Stimulated activated CD4-positive, alpha-beta T cell treated with anti-CD3 and anti-CD28 coated beads, TNF-alpha, amount 100 ng/mL, for 48 hours (primary cell): ENCODE measurements at regions not wholly inside any gene's neighbourhood (a gene's known extent, or its start where the extent isn't known, plus 50 kb on each side); places are given as distances from the start of the nearest gene placed in this dataset.
"Not testable (repeated sequence)": the region's sequence is repeated elsewhere in the genome, so short reads cannot be mapped to it uniquely, and the experiment has no call there.

ENCODE experiments used
- DNase-seq, 3 donors: peaks; one replicate each; pipeline ENCODE4 v3.0.0-alpha.2; 2020; ENCODE audit warnings: low read depth in 3 of 3

DNA sequence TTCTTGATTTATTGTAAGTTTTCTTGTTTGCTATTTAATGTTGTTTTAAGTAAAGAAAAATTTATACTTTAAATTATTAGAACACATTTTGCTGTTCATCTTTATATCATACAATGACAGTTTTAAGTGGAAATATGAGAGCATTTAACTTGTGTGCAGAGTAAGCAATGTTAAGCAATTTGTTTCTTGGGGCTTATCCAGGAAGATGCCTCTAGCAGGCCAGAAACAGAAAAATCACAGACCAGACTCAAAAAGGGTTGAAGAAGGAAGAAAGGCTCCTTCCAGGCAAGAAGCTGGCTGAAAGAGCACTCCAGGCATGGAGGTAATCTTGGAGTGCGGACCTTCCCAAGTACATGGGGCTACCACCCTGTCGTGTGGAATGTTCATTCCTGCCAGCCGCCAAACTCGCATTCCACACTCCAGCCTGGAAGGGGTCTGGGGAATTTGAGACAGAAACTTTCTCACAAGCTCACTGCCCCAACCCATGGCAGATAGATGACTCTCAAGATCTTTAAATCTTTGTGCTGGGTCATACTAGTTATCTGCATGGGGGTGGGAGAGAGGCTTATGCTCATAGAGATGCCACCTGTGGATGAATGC is 1521.3 kb upstream of the AGA start:
- no peak for DNase-seq

DNA sequence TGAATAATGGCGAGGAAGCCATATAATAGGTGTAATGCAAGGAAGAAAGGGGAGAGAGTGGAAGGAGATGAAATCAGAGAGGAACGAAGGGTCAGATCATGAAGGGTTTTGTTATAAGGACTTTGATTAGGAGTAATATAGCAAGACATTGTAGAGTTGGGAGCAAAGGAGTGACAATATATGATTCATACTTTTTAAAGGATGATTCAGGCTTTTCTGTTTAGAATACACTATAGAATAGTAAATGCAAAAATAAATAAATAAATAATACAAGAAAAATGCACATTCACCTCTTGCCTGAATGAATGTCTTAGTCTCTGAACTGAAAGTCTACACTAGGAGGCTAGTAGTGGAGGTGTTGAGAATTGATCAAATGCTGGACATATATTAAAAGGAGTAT is 1524.4 kb upstream of the AGA start:
- no peak for DNase-seq

DNA sequence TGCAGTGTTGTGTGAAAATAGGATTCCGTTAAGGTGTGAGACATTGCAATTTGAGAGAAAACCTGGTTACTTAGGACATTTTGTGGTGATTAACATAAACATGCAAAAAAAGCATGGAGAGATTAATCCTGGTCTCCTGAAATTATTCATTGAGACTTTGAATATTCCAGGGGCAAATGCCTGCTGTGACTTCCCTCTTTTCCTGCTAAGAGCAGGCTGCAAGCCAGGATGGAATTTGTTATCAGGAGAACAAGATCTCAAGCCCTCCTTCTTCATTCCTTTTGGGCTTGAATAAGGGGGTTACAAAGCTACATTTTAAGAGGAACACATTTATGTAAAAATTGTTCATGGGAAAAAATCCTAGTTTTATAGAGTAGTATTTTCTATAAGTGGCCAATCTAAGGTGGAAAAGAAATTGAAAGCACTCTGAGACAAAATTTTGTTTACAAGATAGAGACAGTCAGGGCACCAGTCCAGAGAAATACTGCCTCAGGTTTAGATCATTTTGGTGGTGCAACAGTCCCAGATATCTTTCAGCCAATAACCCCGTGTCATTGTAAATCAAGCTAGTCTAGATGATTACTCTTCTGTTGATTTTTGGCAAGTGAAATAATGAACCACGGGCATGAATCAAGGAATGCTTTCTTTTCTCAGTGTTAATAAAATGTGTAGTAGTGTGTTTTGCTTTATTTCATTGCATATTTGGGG is 1528.3 kb upstream of the AGA start:
- no peak for DNase-seq

DNA sequence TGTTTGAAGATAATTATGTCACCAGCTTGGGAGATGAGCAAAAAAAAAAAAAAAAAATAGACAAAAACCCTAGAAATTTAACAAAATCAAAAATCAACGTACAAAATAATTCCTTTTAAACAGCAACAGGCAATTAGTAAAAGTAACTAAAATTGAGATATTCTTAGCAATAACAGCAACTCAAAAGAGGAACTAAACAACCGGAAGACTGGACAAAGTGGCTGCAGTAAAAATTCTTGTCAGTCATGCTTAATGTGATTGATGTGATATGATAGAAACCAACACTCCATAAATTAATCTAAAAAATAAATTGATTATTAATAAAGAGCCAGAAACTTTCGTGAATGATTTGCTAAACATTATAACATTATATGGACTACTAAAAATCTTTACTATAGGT is 1534.6 kb upstream of the AGA start:
- DNase-seq, result no peak

DNA sequence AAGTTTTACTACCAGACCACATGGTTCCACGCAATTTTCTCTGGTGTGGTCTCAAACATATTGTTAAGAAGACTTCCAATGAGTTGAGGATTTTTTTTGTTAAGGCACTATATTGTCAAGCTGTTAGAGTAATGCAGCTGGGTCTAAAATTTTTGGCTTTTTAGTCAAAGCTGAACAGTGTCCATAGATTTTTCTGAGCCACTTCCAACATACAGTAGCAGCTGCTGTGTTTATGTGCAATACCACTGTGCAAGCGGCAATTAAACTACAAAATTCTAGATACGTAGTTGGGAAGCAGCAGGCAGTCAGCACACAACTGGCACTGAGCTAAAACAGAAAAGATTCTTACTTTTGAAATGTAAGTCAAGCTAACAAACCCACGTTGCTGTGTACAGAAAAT is 1551.1 kb upstream of the AGA start:
- DNase-seq, result no peak

DNA sequence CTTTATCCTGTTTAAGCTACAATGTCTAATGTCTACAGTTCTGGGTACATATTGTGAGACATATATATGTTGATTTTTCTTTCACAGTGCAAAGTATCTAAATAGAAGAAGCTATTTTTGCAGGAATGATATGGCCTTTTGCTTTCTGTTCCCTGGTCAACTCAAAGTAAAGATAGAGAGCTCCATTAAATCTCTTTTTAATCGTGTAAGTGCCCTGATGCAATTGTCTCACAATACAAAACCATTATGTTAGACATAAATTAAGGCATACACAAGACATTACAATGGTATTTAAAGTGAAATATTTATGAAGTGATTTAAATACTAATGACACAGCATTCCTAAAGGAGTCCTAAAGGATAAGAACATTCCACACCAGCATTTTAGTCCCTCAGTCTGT is 1559.7 kb upstream of the AGA start:
- DNase-seq, result no peak

DNA sequence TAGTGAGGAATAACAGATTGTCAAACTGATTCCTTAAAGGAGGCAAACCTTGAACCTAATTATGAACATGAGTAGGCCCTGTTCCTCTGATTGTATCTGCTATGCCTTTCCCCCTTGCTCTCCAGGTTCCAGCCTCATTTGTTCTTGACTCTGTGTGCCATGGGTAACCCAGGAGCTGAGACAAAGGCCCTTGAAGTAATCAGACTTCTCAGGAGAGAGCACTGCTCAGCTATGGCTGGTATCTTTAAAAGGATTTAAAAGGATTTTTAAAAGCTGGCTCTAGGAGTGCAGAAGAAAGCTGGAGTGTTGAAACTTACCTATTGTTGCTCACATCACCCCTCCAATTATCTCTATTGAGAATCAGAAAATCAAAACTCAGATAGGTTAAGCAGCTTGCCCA is 1565.5 kb upstream of the AGA start:
- DNase-seq, result no peak

DNA sequence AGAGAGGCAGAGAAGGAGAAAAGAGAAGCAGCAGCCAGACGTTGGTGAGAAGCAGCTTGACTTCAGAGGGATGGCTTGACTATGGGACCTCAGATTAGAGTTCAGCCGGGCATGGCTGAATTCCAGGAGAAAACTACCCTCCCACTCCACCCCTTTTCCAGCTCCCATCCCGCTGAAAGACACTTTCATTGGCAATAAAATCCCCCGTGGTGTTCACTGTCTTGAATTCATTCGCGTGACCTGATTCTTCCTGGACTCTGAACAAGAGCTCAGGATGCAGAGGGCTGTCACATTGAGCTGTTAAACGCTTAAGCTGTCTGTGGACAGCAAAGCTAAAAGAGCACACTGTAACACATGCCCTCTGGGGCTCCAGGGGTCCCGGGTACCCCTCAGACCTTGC is 1575.3 kb upstream of the AGA start:
- DNase-seq, result no peak

DNA sequence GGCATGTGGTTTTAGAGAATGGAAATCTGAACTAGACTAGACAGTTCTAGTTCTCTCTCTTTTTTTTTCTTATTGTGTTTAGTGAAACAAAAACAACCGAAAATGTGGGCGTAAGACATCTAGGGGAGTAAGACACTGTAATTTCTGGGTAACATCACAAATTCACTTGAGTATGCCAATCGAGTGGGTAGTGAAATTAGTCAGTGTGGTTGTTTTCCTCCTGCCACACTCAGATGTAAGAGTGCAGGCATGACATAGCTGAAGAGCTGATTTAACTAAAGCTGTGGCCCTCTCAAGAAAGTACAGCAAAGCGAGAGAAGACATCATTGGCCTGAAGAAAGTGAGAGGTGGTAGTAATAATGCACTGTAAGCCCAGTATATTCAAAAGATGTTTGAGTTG is 1585.3 kb upstream of the AGA start:
- DNase-seq, result no peak

DNA sequence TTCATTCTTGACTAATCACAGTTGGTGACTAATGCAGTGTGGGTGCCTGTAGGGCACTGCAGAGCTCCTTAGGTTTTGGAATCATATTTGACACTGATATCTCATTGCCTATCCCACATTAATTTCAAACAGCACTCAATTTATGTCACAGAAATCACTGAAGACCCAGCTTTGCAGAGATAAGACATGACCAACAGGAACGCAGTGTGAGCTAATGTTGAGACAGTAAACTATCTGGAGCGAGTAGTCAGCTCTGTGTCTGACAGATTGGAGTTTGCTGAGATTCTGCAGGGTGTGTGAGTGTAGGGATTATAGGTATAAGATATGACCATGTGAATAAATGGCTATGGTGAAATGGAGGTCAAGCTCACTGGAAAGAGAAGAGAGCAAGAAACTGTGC is 1586.1 kb upstream of the AGA start:
- no peak for DNase-seq

DNA sequence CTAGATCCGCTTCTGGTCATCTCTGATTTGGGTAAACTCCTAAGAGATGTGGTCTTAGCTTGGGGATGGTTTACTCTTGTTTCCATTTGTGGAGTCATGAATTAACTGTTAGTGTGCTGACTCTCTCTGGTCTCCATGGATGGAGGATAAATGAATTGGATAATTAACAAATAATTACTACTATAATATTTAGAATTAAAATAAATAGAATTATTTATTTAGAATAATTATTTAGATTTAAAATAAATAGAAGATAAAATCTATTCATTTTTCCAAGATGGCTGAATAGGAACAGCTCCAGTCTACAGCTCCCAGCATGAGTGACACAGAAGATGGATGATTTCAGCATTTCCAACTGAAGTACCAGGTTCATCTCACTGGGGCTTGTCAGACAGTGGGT is 1587.4 kb upstream of the AGA start:
- DNase-seq, result no peak

DNA sequence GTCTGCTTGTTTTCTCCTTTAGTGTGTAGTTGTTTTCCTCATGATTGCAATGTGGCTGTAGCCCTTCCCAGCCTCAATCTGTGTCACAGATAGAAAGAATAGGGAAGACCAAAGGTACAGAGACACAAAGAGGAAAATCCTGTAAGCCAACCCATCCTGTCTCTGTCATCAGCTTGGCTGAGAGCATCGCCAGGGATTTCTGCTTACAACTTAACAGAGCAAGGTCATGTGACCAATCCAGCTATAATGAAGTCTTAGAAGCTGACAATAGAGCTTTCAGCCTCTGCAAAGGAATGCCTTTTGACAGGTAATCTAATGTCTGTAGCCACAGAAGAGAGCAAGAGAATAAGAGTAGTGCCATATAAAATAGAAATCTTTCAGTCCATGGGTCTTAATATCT is 1598.0 kb upstream of the AGA start:
- DNase-seq, result no peak

DNA sequence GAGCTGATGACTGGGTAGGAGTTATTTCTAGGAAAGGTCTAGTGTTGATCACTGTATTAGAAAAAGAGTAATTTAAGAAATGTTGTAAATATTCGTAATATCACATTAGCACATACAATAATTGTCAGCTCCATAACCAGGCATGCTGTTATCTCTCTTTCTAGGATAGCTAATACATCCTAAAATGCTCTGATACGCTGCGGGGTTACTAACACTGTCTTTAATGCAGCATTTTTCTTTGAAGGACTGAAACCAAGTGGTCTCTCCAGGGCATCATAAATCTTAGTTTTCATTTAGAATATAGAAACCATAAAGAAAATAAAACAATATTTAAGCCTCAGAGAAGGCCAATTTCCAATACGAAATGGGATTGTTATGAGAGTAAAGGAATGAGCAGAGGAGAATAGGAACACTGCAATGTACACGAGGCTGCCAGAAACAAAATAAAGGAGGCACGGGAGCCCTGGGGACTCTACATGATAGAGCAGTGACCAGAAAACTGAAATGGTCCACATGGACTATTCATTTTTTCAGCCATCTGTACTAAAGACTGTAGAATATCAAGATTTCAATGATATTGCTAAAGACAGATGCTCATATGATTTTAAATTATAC is 1606.7 kb upstream of the AGA start:
- DNase-seq, result no peak

DNA sequence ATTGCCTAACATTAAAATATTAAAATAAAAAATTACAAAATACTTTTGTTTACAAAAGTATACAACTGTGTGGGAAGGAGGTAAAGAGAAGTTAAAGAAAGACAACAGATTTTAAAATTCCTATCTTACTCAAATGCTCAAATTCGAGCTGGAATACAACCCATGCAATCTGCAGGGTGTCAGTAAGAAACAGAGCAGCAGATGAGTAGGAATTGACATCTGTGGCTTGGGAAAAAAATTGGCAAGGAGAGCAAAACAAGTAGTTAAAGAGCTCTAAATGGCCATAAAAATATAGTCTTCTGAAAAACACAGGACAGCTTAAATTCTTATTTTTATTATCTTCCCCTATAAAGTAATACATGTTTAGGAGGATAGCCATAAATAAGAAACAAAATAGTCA is 1609.0 kb upstream of the AGA start:
- no peak for DNase-seq

DNA sequence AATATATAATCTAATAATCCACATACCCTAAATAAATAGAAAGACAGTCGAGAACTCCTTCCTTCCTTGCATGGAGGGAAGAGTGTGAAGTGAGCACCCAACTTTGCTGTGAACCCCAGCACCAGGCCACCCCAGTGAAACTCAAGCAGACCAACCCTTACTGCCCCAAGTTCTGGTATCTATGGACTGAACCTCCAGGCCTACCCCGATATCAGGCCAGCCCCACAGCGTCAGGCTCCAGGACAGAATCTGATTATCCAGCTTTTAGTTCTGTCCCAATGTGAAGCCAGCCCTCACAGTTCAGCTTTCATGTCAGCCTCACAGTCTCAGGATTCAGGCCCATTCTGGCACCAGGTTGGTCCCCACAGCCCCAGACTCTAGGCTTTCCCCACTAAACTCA is 1617.2 kb upstream of the AGA start:
- DNase-seq, result no peak

DNA sequence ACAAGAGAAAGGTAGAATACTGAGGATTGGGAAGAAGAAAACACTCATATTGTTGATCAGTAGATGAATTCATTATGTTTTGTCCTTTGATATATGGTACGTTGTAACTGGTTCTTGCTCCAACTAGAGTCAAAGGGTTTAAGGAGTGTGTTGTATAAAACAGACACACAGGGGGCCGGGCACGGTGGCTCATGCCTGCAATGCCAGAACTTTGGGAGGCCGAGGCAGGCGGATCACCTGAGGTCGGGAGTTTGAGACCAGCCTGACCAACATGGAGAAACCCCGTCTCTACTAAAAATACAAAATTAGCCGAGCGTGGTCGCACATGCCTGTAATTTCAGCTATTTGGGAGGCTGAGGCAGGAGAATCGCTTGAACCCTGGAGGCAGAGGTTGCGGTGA is 1624.0 kb upstream of the AGA start:
- DNase-seq, result not testable (repeated sequence)

DNA sequence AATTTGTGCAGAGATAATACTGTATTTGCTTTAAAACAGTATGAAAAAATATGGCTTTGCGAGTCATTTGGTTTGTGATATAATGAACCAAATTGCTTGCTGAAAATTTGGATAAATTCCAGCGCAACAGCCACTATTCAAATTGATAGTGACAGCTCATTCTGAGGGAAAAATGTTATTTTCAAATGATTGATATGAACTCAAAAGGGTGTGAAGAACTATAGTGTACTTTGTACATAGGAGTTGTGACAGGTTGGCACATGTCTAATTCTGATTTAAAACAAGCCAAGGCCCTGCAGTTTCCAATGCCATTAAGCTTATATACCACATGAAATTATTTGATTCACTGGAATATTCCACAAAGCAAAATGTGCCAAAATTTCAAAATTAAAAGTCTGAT is 1628.9 kb upstream of the AGA start:
- DNase-seq, result no peak

DNA sequence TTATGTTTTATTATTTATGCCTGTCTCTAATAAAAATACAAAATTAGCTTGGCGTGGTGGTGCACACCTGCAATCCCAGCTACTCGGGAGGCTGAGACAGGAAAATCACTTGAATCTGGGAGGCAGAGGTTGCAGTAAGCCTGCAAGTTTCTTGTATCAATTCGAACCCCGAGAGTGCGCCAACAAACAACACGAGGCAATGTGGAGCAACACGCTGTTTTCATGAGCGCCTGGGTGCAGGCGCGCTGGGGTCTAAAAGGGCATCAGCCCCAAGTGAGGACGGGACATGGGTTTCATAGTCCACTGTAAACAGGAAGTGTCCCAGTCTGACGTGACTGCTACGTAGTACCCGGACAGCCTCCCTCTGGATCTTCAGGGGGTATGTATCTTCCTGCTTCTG is 1634.6 kb upstream of the AGA start:
- DNase-seq, result no peak

DNA sequence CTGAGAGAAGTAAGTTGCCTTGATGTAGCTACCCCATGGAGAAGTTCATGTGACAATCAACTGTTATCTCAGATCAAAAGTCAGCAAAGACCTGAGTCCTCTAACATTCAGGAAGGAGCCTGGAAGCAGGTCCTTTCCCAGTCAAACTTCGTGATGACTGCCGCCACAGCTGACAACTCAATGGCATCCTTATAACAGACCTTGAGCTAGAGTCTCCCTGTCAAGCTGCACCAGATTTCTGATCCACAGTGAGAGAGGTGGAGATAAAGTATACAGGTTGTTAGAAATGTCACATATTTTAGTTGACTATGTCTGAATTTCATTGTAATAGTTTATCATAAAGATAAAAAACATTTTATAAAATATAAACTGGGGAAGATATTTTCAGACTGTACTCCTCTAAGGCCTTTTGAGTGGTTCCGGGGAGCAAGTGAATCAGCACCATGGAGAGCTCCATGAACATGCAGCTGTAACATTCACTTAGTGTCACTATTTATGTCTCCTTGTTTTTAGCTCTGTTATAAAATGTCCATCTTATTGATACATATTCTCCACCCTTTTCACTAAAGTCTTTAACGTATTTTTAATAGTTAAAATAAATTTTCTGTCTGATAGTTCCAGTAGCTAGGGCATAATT is 1653.5 kb upstream of the AGA start:
- DNase-seq, result no peak

DNA sequence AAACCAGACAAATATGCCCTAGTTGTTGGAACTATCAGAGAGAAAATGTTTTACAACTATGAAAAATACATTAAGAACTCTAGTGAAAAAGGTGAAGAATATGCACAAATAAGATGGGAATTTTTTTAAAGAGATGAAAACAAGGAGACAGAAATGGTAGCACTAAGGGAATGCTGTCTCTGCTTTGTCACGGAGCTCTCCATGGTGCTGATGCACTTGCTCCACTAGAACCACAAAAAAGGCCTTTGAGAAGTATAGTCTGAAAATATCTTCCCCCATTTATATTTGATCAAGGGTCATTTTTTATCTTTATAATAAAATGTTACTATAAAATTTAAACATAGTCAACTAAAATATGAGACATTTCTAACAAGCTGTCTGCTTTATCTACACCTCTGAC is 1655.5 kb upstream of the AGA start:
- DNase-seq, result no peak

DNA sequence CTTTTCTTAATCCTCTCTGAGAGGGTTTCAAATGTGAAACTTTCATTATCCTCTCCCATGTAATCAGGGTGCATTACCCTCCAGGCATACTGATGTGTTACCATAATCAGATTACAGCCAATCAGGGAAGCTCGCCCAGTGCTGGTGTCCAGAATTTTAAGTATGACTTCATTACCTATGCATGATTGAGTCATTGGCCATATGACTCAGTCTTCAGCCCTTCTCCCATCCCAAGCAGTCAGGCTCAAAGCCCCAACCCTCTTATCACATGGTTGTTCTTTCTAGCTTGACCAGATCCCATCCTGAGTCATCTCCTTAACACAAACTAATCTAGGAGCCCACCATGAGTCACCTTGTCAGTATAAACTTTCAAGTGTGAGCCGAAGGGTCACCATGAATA is 1668.1 kb upstream of the AGA start:
- DNase-seq, result no peak

DNA sequence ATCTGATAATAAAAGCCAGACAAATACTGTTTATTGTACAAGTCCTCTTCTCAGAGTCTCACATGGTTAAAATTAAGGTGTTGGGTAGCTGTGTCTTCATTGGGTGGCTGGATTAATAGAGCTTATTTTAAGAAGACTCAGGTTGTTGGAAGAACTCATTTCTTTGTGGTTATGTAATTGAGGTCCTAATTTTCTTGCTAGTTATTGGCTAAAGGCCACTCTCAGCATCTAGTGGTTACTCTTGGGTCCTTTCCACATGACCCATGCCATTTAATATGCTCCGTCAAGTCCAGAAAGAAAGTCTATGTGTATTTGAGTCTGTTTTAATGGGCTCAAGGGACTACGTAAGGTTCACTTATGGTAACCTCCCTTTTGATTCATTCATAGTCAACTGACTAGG is 1668.6 kb upstream of the AGA start:
- no peak for DNase-seq
